GM18861 (cell line): ENCODE measurements at regions not wholly inside any gene's neighbourhood (a gene's known extent, or its start where the extent isn't known, plus 50 kb on each side); places are given as distances from the start of the nearest gene placed in this dataset.

ENCODE experiments used
- ATAC-seq: cut with Tn5 transposase; IDR thresholded peaks from one replicate; pipeline ENCODE4 v1.9.1; 2021; ENCODE audit not compliant: unreplicated experiment

DNA sequence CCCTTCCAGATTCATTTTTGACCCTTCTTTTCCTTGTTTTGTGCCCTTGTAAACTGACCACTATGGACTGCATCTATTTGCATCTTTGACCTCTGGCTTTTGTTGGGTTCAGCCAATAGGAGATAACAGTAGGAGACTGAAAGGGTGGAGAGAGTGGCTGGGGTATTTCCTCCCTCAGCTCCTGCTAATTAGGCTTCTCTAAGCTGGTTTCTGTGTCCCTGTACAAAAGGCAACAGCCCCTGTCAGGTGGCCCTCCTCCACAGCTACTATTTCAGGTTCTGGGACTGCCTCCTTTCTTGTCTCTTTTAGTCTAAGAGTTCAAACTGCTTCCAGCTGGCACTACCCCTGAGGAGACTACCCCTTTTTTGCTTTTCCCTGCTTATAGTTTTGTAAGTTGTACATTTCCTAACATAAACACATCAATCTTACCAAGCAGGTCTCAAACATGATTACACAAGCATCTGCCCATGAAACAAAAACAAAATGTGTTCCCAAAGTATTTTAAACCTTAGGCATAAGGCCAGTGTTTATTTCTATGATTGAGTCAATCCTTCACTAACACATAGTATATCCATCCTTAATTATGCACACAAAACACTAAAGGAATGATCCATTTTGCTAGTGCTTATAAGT lies 262.0 kb upstream of the TRPM3 start:
- ATAC-seq = no peak

DNA sequence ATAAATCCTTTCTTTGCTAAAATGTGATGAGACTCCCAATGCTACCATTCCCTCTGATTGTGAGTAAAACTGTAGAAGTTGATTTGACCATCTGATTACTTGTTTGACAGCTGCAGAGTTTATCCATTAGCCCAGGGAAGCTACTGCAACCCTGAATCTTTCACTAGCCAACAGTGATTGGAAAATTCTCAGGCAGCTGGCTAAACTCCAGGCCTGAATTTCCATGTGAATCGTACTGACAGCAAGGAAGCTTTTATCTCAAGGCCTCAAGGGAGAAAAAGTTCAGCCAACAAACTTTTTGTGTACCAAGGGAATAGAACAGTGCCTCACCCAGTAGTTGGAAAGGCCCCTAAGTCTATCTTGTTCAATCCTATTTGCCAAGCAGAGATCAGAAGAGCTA lies 246.7 kb upstream of the TRPM3 start:
- ATAC-seq = no peak

DNA sequence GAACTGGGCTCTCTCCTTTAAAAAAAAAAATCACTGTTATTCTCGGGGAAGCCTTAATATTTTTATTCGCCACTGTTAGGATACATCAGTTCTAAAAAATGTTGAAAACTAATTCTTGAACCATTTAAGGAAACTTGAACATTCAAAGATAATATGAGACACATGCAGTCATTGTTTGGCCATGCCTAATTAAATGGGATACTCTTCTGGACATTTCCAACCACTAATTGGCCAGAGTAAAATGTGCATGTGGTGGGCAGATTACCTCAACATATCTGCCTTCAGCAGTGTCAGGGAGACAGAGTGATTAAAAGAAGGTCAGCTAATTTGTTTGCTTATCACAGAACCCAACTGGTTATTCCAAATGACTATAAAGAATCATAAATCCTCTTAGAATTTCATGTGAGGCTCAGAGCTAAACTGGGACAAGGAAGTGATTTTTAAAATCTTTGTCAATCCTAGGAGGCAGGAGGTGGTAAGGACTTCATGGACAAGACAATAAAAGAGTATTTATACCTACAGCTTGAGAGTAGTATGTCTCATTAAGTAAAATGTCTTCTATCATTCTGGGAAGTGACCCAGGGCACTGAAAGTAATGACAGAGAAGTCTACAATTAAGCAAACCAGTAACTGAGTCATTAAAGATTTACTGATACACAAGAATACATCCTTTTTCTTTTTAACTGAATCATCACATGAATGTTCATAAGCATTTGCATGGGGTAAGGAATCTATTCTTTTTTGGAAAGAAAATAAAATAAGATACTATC lies 242.9 kb upstream of the TRPM3 start:
- ATAC-seq = no peak

DNA sequence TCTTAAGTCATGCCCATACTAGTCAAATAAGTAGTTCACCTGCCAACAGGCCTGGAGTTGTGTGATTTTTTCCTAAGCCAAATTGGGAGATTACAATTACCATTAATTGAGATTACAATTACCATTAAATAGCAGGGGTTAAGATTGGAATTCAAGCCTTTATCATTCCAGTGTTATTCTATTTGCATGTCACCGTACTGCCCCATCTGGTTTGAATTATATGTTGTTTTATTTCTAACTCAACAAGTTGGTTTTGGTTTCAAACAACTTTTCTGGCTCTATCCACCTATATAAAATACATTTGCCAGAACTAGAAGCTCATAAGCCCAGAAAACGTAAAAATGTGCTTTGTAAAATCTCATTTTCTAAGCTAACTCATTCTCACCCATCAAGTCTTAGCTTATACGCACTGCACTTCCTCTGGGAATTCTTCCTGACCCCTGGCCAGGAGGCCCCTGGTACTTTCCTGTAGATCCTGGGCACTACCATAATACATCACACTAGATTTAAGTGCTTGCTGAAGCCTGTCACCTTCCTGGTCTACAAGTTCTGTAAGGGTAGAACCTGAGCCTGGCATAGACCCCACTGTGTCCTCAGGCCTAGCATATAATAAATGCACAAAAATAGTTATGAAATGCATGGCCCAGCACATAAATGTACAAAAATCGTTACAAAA lies 242.0 kb upstream of the TRPM3 start:
- no peak for ATAC-seq

DNA sequence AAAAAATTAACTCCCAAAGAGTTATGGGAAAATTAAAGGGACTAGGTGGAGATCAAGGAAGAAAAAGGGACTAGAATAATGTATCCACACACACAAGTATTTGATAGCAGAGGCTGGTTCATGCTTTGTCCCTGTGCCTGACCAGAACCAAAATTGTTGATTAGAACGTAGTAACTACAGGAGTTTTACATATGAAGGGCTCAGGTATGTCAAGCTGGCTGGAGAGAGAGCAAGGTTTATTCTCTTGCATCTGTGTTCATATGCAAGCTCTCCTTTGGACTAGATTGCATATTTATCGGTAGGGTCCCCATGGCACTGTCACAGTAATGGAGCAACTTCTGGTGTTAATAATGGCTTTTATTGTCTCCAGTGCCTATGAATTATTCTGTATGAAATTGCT lies 239.9 kb upstream of the TRPM3 start:
- ATAC-seq = no peak

DNA sequence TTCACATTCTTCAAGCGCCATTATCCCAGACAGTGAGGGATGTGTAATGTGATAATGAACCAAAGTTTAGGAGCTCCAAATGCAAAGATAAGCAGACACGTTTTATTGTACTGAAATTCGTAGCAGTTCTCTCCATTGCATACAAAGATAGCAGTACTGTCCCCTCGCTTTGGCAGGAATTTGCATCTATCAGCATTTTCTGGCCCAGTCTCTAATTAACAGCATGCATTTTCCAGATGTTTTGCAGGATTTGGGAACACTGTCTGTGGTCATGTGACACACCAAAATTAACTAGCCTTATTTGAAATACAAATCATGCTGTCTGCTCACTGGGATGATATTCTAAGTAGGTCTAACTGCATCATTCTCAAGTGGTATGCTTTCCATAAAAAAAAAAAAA lies 235.9 kb upstream of the TRPM3 start:
- ATAC-seq = no peak

DNA sequence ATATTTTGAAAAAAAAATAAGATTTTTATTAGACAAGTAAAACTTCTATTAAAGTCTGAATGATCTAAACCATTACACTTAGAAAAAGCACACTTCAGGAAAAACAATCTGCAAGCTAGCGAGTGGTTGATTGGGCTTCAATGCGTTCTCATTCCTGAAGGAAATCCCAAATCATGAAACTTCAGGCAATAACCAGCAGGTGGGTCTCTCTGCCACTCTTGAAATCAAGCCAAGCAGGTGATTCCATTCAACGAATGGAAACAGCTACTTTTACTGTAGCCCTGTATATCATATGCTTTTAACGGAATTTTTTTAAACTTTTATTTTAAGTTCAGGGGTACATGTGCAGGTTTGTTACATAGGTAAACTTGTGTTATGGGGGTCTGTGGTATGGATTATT lies 234.5 kb upstream of the TRPM3 start:
- no peak for ATAC-seq

DNA sequence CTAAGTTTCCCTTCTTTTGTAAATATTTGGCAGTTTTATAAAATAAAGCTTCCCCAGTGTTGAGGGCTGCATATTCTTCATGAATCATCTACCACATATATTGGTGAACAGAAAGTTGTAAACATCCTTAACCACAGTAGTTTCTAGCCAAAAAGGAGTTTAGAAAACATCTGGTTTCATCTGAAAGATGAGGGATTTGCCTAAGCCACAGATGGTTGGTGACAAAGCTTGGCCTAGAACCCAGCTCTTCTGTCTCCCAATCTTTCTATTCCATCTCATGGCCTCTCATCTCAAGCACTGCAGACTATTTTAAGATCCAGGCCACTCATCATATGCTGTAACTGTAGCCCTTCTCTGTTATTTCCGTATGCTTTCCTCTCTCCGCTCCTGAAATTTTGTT lies 232.3 kb upstream of the TRPM3 start:
- no peak for ATAC-seq

DNA sequence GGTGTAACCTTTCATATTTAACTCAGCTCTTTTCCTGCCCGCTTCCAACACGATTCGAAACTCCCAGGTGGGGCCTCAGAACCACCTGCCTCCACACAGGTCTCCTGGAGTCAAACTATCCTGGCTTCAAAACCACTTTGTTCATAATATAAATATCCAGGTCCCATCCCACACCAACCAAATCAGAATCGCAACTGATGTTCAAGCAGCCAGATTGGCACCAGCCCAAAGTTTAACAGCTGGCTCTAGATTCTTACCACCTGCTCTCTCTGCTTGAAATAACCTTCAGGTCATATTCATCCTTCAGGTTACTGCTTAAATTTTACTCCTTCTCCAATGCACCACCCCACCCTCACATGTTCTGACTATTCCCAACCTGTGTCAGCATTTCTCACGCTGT lies 231.4 kb upstream of the TRPM3 start:
- ATAC-seq = no peak

DNA sequence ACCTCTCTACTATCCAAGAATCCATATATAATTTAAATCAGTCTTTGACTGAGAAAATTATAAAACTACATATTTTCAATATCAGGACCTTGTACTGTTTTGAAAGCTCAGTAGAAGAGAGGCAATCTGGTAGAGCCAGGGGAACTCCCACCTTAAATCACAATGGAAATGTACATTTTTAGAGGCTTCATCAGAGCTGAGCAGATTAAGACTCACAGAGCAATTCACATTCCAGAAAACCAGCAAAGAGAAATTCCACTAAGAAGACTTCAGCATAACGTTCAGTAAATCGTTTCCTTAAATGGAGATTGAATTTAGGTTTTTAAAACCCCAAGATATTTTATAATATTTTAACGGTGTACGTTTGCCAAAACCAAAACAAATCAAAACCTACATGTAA lies 227.8 kb upstream of the TRPM3 start:
- ATAC-seq = no peak

DNA sequence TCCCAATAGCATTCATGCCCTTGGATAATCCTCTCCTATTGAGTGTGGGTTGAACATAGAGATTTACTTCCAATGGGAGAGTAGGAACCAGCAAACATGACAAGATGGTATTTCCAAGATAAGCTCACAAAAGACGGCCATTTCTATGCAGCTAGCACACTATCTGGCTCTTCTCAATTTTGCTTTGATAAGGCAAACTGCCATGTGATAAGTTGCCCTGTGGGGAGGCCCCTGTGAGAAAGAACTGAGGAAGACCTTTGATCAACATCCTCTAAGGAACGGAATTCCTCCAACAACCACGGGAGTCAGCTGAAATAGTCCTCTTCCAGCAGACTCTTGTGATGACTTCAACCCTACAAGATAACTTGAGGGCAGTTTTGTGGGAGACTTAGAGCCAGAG lies 211.9 kb upstream of the TRPM3 start:
- no peak for ATAC-seq

DNA sequence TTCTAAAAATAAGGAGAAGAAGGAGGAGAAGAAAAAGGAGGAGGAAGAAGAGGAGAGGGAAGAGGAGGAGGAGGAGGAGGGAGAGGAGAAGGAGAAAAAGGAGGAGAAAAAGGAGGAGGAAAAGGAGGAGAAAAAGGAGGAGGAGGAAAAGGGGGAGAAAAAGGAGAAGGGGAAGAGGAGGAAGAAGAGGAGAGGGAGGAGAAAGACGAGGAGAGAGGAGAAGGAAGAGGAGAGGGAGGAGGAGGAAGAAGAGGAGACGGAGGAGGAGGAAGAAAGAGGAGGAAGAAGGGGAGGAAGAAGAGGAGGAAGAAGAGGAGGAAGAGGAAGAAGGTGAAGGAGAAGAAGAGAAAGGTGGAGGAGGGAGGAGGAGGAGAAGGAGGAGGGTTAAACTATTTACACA lies 210.2 kb upstream of the TRPM3 start:
- no peak for ATAC-seq

DNA sequence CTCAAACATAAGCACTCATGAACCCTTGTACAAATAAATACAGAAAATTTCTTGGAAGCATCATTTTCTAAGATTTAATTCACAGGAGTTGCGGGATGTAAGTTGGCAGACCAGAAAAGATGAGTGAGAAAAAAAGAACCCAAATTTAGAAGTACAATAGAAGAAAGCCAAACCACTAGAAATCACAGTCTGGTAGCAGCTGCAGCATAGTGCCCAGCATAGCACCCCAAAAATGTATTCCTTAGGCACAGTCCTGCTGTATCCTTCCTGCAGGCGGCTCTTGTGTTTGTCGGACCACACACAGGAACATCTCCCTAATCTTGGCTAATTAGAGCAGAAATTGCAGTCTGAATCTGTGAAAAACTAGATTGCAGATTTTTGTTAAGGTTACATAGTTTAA lies 208.5 kb upstream of the TRPM3 start:
- ATAC-seq = no peak

DNA sequence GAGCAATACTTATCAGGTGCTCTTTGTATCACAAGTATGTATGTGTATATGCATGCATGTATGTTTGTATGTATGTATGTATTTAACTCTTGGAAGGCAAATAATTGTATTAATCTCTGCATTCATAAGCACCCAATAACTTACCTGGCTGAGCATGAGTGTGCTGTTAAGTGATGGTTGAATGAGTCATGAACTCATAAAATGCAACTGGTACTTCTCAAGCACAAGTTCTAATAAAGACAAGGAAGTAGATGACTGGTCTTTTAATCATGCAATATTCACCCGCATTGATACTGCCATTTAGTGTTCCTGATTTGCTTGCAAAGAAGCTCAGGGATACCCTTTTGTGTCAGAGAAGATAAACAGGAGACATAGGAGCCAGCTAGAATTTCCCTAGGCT lies 204.9 kb upstream of the TRPM3 start:
- no peak for ATAC-seq

DNA sequence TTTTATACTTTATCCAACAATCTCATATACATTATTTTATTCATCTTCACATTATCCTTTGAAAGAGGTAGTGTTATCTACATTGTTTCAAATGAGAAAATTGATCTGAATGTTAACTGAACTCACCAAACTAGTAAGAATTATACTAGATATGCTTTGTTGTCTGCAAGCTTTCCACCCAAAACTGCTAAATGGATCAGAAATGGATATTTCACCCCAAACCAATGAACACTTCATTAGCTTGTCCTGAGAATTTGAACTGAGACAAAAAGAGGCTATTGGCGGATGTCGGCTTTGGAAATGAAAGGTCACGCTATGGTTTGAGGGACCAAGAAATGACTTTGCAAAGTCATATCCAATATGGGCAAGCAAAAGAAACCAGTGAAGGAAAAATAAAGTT lies 201.9 kb upstream of the TRPM3 start:
- ATAC-seq = no peak

DNA sequence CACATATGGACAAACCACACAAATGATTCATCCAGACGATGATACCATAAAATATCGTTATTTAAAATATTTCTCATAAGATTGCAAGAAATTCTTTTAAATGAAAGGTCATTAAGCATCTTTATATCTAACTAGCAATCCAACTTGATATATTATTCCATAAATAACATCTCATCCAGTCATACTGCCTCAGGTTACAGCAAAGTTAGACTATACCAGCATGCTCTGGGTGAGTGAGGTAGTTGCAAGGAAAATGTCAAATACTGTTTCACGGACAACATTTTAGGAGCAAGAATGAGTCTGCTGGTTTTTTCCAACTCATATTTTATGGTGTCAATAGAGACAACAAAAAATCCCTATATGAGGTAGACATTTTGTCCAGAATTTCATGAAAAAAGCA lies 200.9 kb upstream of the TRPM3 start:
- ATAC-seq = no peak

DNA sequence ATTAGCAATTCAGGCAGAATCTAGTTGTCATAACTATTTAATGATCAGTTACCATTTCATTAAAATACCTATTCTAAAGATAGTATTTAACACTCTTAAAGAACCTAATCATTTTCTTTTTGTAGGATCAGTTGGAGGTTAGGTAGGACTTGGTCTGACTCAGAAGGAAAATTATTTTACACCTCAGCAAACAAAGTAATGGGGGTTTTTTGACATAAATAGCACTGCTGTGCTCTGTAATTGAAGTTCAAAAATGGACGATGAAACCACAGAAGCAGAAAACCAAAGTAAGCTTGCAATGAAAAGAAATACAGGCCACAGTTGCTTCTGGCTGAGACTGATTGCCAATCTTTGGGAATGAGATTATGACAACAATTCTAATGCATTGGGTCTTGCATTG lies 187.0 kb upstream of the TRPM3 start:
- peak; percentile 55 for ATAC-seq

DNA sequence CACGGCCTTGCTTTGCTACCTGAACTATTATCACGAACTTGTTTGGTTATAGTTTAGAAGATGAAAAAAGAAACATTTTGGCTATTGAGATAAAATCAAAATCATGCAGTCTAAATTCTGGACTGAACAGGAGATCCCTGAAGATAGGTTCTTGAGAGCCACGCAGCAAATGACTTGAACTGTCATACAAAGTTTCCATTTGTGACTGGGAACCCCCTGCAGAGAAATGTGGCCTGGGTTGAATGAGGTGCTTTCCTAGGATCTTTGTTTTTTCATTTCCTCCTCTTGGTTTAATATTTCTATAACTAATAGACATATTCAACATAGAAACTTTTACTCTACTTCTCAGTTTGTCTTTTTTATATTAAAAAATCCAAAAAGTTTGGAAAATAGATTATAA lies 184.7 kb upstream of the TRPM3 start:
- peak; percentile 51 for ATAC-seq

DNA sequence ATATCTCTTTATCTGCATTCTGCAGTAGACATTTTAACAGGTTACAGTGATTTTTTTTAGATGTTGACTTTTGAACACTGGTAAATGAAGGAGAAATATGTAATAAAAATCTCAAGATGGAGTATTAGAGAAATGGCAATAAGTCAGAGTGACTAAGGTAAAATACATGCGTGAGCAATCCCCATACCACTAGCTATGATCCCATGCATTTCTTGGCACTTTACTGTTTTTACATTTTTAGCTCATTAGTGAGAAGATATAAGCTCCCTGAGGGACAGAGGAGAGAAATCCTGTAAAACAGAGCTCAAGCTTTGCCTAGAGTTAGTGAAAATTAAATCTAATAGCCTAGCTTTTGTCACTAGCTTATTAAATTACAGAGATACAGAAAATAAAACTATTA lies 181.9 kb upstream of the TRPM3 start:
- ATAC-seq = no peak

DNA sequence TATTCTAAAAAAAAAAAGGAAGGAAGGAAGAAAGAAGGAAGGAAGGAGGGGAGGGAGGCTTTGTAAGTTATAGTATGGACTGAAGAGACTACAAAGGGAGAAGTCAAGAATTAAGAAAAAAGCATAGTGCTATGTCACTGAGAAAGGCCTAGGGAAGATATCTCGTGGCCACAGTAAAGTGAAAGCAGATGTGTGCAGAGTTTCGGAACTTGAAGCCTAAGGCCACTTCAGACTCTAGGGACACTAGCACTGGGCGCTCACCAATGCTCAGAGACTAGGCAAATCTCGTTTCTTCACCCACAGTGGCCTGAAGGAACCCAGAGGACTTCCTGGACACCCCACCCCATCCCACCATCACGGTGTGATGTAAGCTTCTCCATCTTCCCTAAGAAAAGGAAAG lies 181.4 kb upstream of the TRPM3 start:
- ATAC-seq = peak; percentile 74

DNA sequence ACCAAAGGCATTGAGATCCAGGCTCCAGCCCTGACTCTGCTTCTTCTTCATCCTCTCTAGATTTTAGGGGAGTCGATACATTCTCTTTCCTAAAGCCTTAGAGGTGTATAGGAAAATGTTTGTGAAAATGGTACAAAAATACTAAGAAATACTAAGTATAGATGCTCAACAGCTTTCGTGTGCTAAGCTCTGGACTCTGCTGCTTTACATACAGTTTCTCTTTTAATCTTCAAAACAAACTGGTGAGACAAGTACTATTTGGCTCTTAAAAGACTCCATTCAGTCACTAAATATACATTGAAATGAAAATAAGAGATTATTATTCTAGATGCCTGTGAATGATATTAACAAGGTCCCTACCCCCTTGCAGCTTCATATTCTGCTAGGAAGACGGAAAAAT lies 174.5 kb upstream of the TRPM3 start:
- ATAC-seq = no peak

DNA sequence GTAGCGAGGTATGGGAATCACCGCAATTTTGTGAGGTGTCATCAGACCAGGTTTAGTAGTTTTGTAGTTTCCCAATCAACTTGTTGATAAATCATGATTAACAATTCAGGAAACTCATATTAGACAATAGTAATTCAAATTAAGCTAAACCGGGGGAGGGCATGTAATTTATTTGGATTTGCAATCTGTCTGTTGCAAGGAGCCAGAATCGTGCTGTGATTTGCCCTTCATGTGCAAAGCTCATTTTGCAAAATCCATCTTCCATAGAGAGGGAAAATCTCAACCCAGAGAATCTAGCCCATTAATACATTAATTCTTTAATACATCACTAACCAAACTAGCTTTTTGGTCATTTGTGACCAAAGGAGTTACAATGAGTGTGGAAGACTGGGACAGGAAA lies 164.7 kb upstream of the TRPM3 start:
- no peak for ATAC-seq
